ENCODE measurements at regions not wholly inside any gene's neighbourhood (a gene's known extent, or its start where the extent isn't known, plus 50 kb on each side); places are given as distances from the start of the nearest gene placed in this dataset.
"Not testable (repeated sequence)": the region's sequence is repeated elsewhere in the genome, so short reads cannot be mapped to it uniquely, and the experiment has no call there.

DNA sequence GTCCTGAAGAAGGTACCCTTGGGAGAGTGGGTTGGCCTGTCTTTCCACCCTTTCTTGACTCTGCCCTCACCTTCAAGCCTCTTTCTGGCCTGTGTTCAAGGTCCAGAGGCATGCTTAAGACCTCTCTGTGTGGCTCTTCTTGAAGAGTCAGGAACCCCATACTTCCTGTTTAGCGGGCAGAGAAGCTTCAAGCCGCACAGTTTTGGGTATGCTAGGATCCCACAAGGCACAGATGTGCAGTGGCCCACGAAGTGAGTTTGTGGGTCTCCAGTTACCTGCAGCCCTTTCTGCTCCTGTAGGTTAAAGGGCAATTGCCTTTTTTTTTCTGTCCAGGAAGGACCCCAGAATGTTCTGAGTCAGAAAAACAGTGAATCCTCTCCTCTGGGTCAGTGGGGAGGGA lies 87.4 kb upstream of the FCGR1A start:
- TF ChIP-seq, protein P1, sequence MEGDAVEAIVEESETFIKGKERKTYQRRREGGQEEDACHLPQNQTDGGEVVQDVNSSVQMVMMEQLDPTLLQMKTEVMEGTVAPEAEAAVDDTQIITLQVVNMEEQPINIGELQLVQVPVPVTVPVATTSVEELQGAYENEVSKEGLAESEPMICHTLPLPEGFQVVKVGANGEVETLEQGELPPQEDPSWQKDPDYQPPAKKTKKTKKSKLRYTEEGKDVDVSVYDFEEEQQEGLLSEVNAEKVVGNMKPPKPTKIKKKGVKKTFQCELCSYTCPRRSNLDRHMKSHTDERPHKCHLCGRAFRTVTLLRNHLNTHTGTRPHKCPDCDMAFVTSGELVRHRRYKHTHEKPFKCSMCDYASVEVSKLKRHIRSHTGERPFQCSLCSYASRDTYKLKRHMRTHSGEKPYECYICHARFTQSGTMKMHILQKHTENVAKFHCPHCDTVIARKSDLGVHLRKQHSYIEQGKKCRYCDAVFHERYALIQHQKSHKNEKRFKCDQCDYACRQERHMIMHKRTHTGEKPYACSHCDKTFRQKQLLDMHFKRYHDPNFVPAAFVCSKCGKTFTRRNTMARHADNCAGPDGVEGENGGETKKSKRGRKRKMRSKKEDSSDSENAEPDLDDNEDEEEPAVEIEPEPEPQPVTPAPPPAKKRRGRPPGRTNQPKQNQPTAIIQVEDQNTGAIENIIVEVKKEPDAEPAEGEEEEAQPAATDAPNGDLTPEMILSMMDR (IDR thresholded peaks at IDR 0.05) = not testable (repeated sequence)
- TF ChIP-seq POLR2AphosphoS5 (IDR thresholded peaks at IDR 0.05; ENCODE audit: low read depth, low read length); SIN3A (IDR thresholded peaks at IDR 0.05; ENCODE audit: borderline replicate concordance, insufficient read depth, low read depth, low read length): not testable (repeated sequence)
- TF ChIP-seq, protein P2, sequence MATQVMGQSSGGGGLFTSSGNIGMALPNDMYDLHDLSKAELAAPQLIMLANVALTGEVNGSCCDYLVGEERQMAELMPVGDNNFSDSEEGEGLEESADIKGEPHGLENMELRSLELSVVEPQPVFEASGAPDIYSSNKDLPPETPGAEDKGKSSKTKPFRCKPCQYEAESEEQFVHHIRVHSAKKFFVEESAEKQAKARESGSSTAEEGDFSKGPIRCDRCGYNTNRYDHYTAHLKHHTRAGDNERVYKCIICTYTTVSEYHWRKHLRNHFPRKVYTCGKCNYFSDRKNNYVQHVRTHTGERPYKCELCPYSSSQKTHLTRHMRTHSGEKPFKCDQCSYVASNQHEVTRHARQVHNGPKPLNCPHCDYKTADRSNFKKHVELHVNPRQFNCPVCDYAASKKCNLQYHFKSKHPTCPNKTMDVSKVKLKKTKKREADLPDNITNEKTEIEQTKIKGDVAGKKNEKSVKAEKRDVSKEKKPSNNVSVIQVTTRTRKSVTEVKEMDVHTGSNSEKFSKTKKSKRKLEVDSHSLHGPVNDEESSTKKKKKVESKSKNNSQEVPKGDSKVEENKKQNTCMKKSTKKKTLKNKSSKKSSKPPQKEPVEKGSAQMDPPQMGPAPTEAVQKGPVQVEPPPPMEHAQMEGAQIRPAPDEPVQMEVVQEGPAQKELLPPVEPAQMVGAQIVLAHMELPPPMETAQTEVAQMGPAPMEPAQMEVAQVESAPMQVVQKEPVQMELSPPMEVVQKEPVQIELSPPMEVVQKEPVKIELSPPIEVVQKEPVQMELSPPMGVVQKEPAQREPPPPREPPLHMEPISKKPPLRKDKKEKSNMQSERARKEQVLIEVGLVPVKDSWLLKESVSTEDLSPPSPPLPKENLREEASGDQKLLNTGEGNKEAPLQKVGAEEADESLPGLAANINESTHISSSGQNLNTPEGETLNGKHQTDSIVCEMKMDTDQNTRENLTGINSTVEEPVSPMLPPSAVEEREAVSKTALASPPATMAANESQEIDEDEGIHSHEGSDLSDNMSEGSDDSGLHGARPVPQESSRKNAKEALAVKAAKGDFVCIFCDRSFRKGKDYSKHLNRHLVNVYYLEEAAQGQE (IDR thresholded peaks at IDR 0.05; ENCODE audit: insufficient read depth in 1 of 2, low read depth in 2 of 2, low read length in 1 of 2) = not testable (repeated sequence)

Measured in Panc1 (cell line).